NOMO-1 treated with dmso at 0.1 percent for 144 hours (cell line): ENCODE measurements at regions not wholly inside any gene's neighbourhood (a gene's known extent, or its start where the extent isn't known, plus 50 kb on each side); places are given as distances from the start of the nearest gene placed in this dataset.
"Not testable (repeated sequence)": the region's sequence is repeated elsewhere in the genome, so short reads cannot be mapped to it uniquely, and the experiment has no call there.

ENCODE experiments used
- DNase-seq: peaks from one replicate; lab custom pipeline; 2025; ENCODE audit not compliant: unreplicated experiment; lab: John Stamatoyannopoulos, UW

DNA sequence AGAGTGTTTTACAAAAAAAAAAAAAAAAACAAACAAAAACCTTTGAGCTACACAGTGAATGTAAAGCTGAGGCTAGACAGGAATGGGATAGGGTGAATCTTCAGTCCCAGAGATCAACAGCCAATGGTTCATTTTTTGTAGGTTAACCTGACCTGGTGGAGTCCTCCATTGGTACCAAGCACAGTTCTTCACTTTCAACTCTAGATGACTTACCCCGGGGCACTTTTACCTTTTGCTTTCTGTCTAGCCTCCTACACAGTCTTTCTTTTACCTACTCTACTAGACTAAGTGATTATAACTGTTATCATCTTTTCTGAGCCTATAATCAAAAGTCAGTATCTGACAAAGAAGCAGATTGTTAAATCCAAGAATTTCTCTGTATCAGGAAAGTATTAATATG lies 50.9 kb downstream of the ANXA2R start:
- DNase-seq, result no peak

DNA sequence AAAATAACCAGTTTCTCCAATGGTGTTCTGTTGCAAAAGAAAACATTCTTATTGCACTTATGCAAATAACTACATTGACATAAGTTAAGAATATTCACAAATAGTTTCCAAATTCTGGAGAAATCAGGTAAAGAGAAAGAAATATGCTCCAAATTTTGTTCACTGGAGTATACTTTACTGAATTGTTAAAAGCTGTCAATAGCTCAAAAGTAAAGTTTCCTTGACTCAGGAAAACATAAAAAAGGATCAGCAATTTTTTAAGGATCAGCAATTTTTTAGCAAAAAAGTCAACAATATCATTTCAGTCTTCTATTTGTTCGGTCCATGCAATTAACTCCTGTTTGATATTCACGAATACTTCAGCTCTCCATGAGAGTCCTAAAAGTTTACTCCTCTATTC lies 51.6 kb downstream of the ANXA2R start:
- DNase-seq, result no peak

- no peak for DNase-seq
These were observed 54.7 kb downstream of the ANXA2R start for GRCh38 chr5:42985129-42986037.

DNA sequence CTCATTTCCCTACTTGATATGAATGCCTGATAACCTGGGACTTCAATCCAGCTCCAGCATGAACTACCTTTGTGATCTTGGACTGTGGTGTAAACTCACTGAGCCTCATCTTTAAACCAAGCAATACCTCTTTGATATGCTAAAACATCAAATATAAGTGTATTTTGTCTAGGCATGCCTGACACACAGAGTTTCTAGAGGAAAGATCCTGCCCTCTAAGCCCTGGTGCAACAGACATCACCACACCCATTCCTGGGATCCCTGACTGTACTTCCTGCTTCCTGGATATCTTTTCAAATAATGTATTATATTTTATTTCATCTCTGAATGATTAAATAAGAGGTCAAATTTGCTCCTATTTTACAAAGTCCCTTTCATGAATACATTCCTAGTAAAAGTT lies 55.8 kb downstream of the ANXA2R start:
- no peak for DNase-seq

GRCh38 chr5:42982107-42982622 lies 58.0 kb downstream of the ANXA2R start:
- DNase-seq, result no peak

- not testable (repeated sequence) for DNase-seq
These were observed 58.6 kb downstream of the ANXA2R start for GRCh38 chr5:42981417-42982106.

DNA sequence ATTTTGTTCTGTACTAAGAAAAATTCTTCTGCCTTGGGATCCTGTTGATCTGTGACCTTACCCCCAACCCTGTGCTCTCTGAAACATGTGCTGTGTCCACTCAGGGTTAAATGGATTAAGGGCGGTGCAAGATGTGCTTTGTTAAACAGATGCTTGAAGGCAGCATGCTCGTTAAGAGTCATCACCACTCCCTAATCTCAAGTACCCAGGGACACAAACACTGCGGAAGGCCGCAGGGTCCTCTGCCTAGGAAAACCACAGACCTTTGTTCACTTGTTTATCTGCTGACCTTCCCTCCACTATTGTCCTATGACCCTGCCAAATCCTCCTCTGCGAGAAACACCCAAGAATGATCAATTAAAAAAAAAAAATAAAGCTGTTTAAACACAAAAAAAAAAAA lies 59.1 kb downstream of the ANXA2R start:
- DNase-seq, result not testable (repeated sequence)

DNA sequence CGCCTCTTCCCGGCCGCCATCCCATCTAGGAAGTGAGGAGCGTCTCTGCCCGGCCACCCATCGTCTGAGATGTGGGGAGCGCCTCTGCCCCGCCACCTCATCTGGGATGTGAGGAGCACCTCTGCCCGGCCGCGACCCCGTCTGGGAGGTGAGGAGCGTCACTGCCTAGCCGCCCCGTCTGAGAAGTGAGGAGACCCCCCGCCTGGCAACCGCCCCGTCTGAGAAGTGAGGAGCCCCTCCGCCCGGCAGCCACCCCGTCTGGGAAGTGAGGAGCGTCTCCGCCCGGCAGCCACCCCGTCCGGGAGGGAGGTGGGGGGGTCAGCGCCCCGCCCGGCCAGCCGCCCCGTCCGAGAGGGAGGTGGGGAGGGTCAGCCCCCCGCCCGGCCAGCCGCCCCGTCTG lies 59.7 kb downstream of the ANXA2R start:
- not testable (repeated sequence) for DNase-seq

- not testable (repeated sequence) for DNase-seq
These were observed 60.9 kb downstream of the ANXA2R start for GRCh38 chr5:42979242-42979641.

DNA sequence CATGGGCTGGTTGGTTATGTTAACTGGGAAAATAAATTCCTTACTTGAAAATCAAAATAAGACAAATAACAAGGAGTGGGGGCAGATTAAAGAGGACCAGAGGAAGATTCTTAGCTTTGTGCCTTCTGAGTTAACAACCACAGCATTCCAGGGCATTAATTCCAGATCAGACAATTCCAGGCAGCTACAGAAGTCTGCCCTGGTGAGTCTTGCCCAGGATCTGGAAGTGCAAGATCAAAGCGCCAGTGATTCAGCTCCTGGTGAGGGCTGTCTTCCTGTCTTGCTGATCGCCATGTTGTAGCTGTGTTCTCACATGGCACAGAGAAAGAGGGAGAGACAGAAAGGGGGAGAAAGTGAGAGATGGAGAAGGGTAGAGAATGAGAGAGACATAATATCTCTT lies 65.6 kb downstream of the ANXA2R start:
- no peak for DNase-seq

- DNase-seq, result no peak
These were observed 69.2 kb downstream of the ANXA2R start for GRCh38 chr5:42970636-42971559.

DNA sequence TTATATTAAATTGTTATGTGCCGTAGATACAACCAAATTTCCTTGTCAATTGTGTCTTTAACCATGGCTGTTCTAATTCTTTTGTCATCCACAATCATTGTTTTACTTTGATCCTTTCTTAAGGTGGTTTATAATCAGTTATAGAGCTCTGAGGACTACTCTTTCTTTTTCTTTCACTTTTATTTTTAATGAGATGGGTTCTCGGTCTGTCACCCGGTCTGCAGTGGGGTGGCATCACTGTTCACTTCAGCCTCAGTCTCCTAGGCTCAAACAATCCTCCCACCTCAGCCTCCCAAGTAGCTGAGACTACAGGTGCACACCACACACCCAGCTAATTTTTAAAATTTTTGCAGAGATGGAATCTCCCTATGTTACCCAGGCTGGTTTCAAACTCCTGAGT lies 74.2 kb downstream of the ANXA2R start:
- no peak for DNase-seq

GRCh38 chr5:42963412-42963811 lies 76.7 kb downstream of the ANXA2R start:
- DNase-seq, result no peak

DNA sequence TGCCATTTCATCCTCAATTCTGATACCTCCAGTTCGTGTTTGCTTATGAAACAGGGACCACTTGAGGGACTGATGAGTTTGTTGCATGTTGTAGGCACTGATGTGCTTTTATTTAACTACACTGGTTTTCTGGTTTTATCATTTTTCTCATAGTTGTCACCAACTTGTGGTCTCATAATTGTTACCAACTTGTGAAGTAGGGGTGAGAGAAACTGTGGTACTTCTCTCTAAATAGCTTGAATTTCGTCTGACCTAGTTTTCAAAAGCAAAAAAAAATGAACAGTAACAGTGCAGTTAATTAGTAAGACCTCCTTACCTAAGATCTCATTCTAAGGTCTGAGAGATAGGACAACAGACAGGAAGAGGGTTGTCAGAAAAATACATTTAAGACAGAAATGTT lies 78.0 kb downstream of the ANXA2R start:
- DNase-seq, result no peak

GRCh38 chr5:42960506-42960905 lies 79.6 kb downstream of the ANXA2R start:
- DNase-seq, result no peak

DNA sequence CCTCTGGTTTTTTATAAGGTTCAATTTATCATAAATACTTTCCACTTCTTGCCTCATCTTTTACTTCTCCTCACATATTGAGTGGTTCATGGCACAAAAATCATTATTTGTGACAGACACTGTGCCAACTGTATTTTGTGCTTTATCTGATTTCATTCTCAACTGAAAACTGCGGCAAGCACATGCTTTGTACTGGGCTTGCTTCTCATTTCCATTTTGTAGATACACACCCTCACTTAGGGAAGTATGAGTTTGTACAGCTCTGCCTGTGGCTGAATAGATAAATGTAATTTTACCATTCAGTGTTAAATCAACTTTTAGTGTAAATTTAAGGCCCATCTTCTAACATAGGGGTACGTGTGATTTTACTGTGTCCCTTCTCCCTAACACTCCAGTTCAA lies 83.6 kb downstream of the ANXA2R start:
- no peak for DNase-seq

- no peak for DNase-seq
These were observed 87.1 kb downstream of the ANXA2R start for GRCh38 chr5:42953041-42953440.

DNA sequence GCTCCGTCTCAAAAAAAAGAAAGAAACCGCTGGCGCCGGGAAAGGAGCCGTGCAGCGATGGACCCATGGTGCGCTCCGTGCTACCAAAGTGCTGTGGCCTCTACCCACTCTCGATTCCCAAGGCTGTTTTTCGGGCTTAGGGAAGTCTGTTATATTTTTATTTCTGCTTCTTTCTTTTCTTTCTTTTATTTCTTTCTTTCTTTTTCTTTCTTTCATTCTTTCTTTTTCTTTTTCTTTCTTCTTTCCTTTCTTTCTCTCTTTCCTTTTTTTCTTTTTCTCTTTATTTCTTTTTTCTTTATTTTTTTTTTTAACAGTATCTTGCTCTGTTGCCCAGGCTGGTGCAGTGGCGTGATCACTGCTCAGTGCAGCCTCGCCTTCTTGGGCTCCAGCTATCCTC lies 87.5 kb downstream of the ANXA2R start:
- DNase-seq, result no peak

DNA sequence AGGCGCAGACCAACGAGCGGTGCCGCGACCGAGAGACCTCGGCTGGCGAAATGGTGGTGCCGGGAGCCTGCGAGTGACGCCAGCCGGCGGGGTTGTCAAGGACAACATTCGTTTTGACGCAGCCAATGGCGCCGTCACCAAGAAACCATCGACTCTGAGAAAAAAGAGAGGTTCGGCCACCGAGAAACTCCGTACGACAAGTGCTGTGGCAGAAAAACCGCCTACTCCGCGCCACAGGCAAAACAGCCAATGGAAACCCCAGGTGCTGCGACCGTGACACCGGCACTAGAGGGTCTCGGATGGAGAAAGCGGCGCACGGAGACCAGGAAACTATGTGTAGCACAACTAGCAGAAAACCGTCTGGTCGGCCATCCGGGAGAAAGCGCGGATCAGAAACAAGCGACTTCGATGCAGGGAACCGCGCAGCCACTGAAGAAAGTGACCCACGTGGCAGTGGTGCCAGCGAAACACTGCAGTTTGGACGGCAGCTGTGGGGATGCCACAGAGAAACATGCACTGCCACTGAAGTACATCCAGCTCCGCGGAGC lies 88.8 kb downstream of the ANXA2R start:
- DNase-seq, result peak; percentile 40

GRCh38 chr5:42950456-42951292 lies 89.4 kb downstream of the ANXA2R start:
- peak; percentile 94 for DNase-seq
